ENCODE measurements at regions not wholly inside any gene's neighbourhood (a gene's known extent, or its start where the extent isn't known, plus 50 kb on each side); places are given as distances from the start of the nearest gene placed in this dataset.

GRCh38 chr2:15766303-15766861 lies 174.0 kb upstream of the MYCN start:
- peak overlapping the region; percentile 76 for H3K27ac Mint-ChIP-seq (ENCODE audit: unreplicated experiment)
- H3K9me3 Mint-ChIP-seq, result no peaks in the 10 kb centered on the region
- H3K36me3 Mint-ChIP-seq (ENCODE audit: low read depth), result no peaks in the 10 kb centered on the region

GRCh38 chr2:15766911-15767597 lies 173.3 kb upstream of the MYCN start:
- no peak for DNase-seq (ENCODE audit: low read depth, low spot score)
- Mint-ChIP-seq H3K27ac (ENCODE audit: unreplicated experiment) (no peak overlapping the region), H3K4me1 (peaks cover 38% of the 10 kb centered on the region), H3K9me3 (no peaks in the 10 kb centered on the region), H3K36me3 (ENCODE audit: low read depth) (no peaks in the 10 kb centered on the region), H3K27me3 (ENCODE audit: low read depth) (no peaks in the 10 kb centered on the region), H3K4me3 (no peak overlapping the region)
- no peak for TF ChIP-seq CTCF (conservative IDR thresholded peaks at IDR 0.05)

More at GRCh38 chr2:15766303-15766861, 174.0 kb upstream of the MYCN start:
- H3K4me1 Mint-ChIP-seq, result peaks cover 38% of the 10 kb centered on the region
- no peak for TF ChIP-seq CTCF (conservative IDR thresholded peaks at IDR 0.05)
- H3K4me3 Mint-ChIP-seq, result no peak overlapping the region
- no peaks in the 10 kb centered on the region for H3K27me3 Mint-ChIP-seq (ENCODE audit: low read depth)
- no peak for DNase-seq (ENCODE audit: low read depth, low spot score)

- peaks cover 41% of the 10 kb centered on the region for H3K4me1 Mint-ChIP-seq
- H3K9me3 Mint-ChIP-seq, result no peaks in the 10 kb centered on the region
- H3K27ac Mint-ChIP-seq (ENCODE audit: unreplicated experiment), result peak overlapping the region; percentile 54
- no peak for TF ChIP-seq CTCF (conservative IDR thresholded peaks at IDR 0.05)
- H3K36me3 Mint-ChIP-seq (ENCODE audit: low read depth), result no peaks in the 10 kb centered on the region
- H3K27me3 Mint-ChIP-seq (ENCODE audit: low read depth), result no peaks in the 10 kb centered on the region
- no peak overlapping the region for H3K4me3 Mint-ChIP-seq
- no peak for DNase-seq (ENCODE audit: low read depth, low spot score)
Measured at GRCh38 chr2:15767679-15768078, 172.7 kb upstream of the MYCN start.

GRCh38 chr2:15768142-15768541 lies 172.2 kb upstream of the MYCN start:
- Mint-ChIP-seq H3K9me3 (no peaks in the 10 kb centered on the region), H3K36me3 (ENCODE audit: low read depth) (no peaks in the 10 kb centered on the region), H3K4me1 (peaks cover 43% of the 10 kb centered on the region), H3K4me3 (no peak overlapping the region), H3K27me3 (ENCODE audit: low read depth) (no peaks in the 10 kb centered on the region), H3K27ac (ENCODE audit: unreplicated experiment) (peak overlapping the region; percentile 32)
- no peak for TF ChIP-seq CTCF (conservative IDR thresholded peaks at IDR 0.05)
- DNase-seq (ENCODE audit: low read depth, low spot score), result no peak

- H3K36me3 Mint-ChIP-seq (ENCODE audit: low read depth), result no peaks in the 10 kb centered on the region
- no peak overlapping the region for H3K4me3 Mint-ChIP-seq
- H3K27me3 Mint-ChIP-seq (ENCODE audit: low read depth), result no peaks in the 10 kb centered on the region
- no peaks in the 10 kb centered on the region for H3K9me3 Mint-ChIP-seq
- TF ChIP-seq CTCF (conservative IDR thresholded peaks at IDR 0.05), result no peak
- peaks cover 40% of the 10 kb centered on the region for H3K4me1 Mint-ChIP-seq
- DNase-seq (ENCODE audit: low read depth, low spot score), result no peak
- H3K27ac Mint-ChIP-seq (ENCODE audit: unreplicated experiment), result peak overlapping the region; percentile 32
Measured at GRCh38 chr2:15768615-15769014, 171.7 kb upstream of the MYCN start.

Data from neural crest cell (in vitro differentiated cells).